DND-41 (cell line): ENCODE measurements at regions not wholly inside any gene's neighbourhood (a gene's known extent, or its start where the extent isn't known, plus 50 kb on each side); places are given as distances from the start of the nearest gene placed in this dataset.

ENCODE experiments used
- ATAC-seq: fragments of 200-7000 bp; cut with Tn5 transposase; 3 replicates; pipeline ENCODE4 v1.9.1; 2021; ENCODE audit warnings: low read depth; ENCODE audit not compliant: insufficient read depth
- DNase-seq: peaks from one replicate; pipeline ENCODE4 v3.0.0-alpha.2; 2020
- H2AFZ ChIP-seq: 2 replicates; pipeline ENCODE4 v1.6.0; 2012; ENCODE audit warnings: low read depth, low read length
- H3K27ac ChIP-seq: 2 replicates; pipeline ENCODE4 v1.5.1; 2012; ENCODE audit warnings: low read length, inconsistent platforms
- H3K27me3 ChIP-seq: fragments of 200-600 bp; sonication (generic); 2 replicates; pipeline ENCODE4 v1.6.0; 2012; ENCODE audit warnings: low read length, mild to moderate bottlenecking, inconsistent platforms; ENCODE audit not compliant: insufficient read depth, poor library complexity
- H3K36me3 ChIP-seq: 2 replicates; pipeline ENCODE4 v1.5.1; 2012; ENCODE audit warnings: low read length, inconsistent platforms; ENCODE audit not compliant: insufficient read depth
- H3K4me1 ChIP-seq: 2 replicates; pipeline ENCODE4 v1.5.1; 2012; ENCODE audit warnings: mild to moderate bottlenecking, low read length; ENCODE audit not compliant: insufficient read depth
- H3K4me2 ChIP-seq: 2 replicates; pipeline ENCODE4 v1.6.0; 2012; ENCODE audit warnings: mild to moderate bottlenecking, moderate library complexity, low read length, inconsistent platforms; ENCODE audit not compliant: insufficient read depth
- H3K4me3 ChIP-seq, 2 experiments: fragments of 200-600 bp in 1 of 2; shearing (Covaris generic) in 1 of 2; 2 replicates each; pipeline ENCODE4 v1.5.1; 2012 to 2016; ENCODE audit warnings: inconsistent platforms in 2 of 2, low read length in 2 of 2, mild to moderate bottlenecking in 2 of 2, low read depth in 1 of 2, moderate library complexity in 1 of 2
- H3K79me2 ChIP-seq: 2 replicates; pipeline ENCODE4 v1.6.0; 2012; ENCODE audit warnings: low read length, inconsistent platforms; ENCODE audit not compliant: insufficient read depth
- H3K9ac ChIP-seq: 2 replicates; pipeline ENCODE4 v1.6.0; 2012; ENCODE audit warnings: low read depth, mild to moderate bottlenecking, inconsistent platforms, low read length, moderate library complexity
- H3K9me3 ChIP-seq: 2 replicates; pipeline ENCODE4 v1.5.1; 2012; ENCODE audit warnings: low read length, moderate library complexity, mild to moderate bottlenecking, inconsistent platforms; ENCODE audit not compliant: insufficient read depth, severe bottlenecking
- H4K20me1 ChIP-seq: 2 replicates; pipeline ENCODE4 v1.6.0; 2012; ENCODE audit warnings: low read length; ENCODE audit not compliant: insufficient read depth
- CTCF ChIP-seq: IDR thresholded peaks from 2 replicates; pipeline ENCODE4 v1.5.1; 2012; ENCODE audit warnings: borderline replicate concordance, low read length, moderate library complexity, mild to moderate bottlenecking; ENCODE audit not compliant: poor library complexity, severe bottlenecking; ENCODE audit errors: extremely low read depth
- EZH2 ChIP-seq: IDR thresholded peaks from 3 replicates; pipeline ENCODE4 v1.6.1; 2012; ENCODE audit warnings: borderline replicate concordance, low read depth, mild to moderate bottlenecking, moderate library complexity, low read length, inconsistent platforms; ENCODE audit not compliant: severe bottlenecking

- Histone ChIP-seq H3K27me3 (no peaks in the 10 kb centered on the region), H3K4me2 (no peak overlapping the region), H3K79me2 (no peaks in the 10 kb centered on the region), H3K36me3 (no peaks in the 10 kb centered on the region), H2AFZ (no peak overlapping the region), H3K9me3 (no peaks in the 10 kb centered on the region), H3K4me3 (no peak overlapping the region), H3K27ac (no peak overlapping the region), H3K9ac (no peak overlapping the region), H3K4me1 (no peaks in the 10 kb centered on the region), H4K20me1 (no peaks in the 10 kb centered on the region)
- TF ChIP-seq CTCF (no peak), EZH2 (no peak)
- no peak for ATAC-seq
- DNase-seq: no peak
These were observed 145.6 kb upstream of the GMNC start for GRCh38 chr3:191008074-191008473.

- H3K79me2 ChIP-seq: no peaks in the 10 kb centered on the region
- H3K9ac ChIP-seq: no peak overlapping the region
- no peaks in the 10 kb centered on the region for H3K4me1 ChIP-seq
- H3K27ac ChIP-seq: no peak overlapping the region
- H4K20me1 ChIP-seq: no peaks in the 10 kb centered on the region
- H3K27me3 ChIP-seq: no peaks in the 10 kb centered on the region
- no peak for TF ChIP-seq EZH2
- no peak for TF ChIP-seq CTCF
- H3K4me3 ChIP-seq: no peak overlapping the region
- no peak overlapping the region for H3K4me2 ChIP-seq
- H3K36me3 ChIP-seq: no peaks in the 10 kb centered on the region
- no peaks in the 10 kb centered on the region for H3K9me3 ChIP-seq
- H2AFZ ChIP-seq: no peak overlapping the region
- no peak for ATAC-seq
- DNase-seq: no peak
These were observed 143.3 kb upstream of the GMNC start for GRCh38 chr3:191005790-191006189.

- Histone ChIP-seq H3K4me3 (no peak overlapping the region), H2AFZ (no peak overlapping the region), H3K9me3 (no peaks in the 10 kb centered on the region), H3K36me3 (no peaks in the 10 kb centered on the region), H4K20me1 (no peaks in the 10 kb centered on the region), H3K27ac (no peak overlapping the region), H3K4me2 (no peak overlapping the region), H3K79me2 (no peaks in the 10 kb centered on the region), H3K9ac (no peak overlapping the region), H3K27me3 (no peaks in the 10 kb centered on the region), H3K4me1 (no peaks in the 10 kb centered on the region)
- DNase-seq: no peak
- TF ChIP-seq EZH2: no peak
- no peak for TF ChIP-seq CTCF
- ATAC-seq: no peak
These were observed 141.2 kb upstream of the GMNC start for GRCh38 chr3:191003742-191004141.
